ENCODE measurements at regions not wholly inside any gene's neighbourhood (a gene's known extent, or its start where the extent isn't known, plus 50 kb on each side); places are given as distances from the start of the nearest gene placed in this dataset.

GRCh38 chr10:4177791-4178190 is 392.8 kb upstream of the KLF6 start:
- TF ChIP-seq EZH2phosphoT487 (IDR thresholded peaks at IDR 0.05; ENCODE audit: borderline replicate concordance, low read length): no peak
- TF ChIP-seq CTCF (IDR thresholded peaks at IDR 0.05; ENCODE audit: low read depth, low read length, poor library complexity, severe bottlenecking): no peak
